GM18505 (cell line): ENCODE measurements at regions not wholly inside any gene's neighbourhood (a gene's known extent, or its start where the extent isn't known, plus 50 kb on each side); places are given as distances from the start of the nearest gene placed in this dataset.
"Not testable (repeated sequence)": the region's sequence is repeated elsewhere in the genome, so short reads cannot be mapped to it uniquely, and the experiment has no call there.

ENCODE experiments used
- ATAC-seq: cut with Tn5 transposase; IDR thresholded peaks from one replicate; pipeline ENCODE4 v1.9.1; 2021; ENCODE audit not compliant: unreplicated experiment
- POLR2A ChIP-seq: IDR thresholded peaks from 4 replicates; pipeline ENCODE4 v1.6.1; 2011; ENCODE audit warnings: borderline replicate concordance; ENCODE audit not compliant: insufficient read depth, insufficient read length; ENCODE audit errors: extremely low read depth

DNA sequence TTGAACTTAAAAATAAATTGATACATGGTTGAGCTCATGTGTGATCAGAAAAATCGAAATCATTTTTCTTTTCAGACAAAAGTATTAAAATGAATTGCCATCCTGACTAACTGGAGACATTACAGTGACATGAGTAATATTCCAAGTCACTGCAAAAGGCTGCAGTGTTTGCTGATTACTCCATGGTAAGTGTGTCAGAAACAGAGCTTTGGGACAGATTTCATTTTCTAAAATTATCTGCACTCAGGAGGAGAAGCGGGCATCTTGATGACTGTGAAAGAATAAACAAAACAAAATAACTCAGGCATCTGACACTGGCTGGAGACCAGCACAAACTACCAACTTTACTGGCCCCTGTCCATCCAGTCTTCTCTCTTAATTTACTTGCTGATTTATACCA lies 312.3 kb upstream of the PIK3C3 start:
- no peak for ATAC-seq
- TF ChIP-seq POLR2A: no peak

GRCh38 chr18:41639218-41639617 lies 315.8 kb upstream of the PIK3C3 start:
- no peak for ATAC-seq
- no peak for TF ChIP-seq POLR2A

- not testable (repeated sequence) for ATAC-seq
Measured at GRCh38 chr18:41631723-41632285, 323.2 kb upstream of the PIK3C3 start.

DNA sequence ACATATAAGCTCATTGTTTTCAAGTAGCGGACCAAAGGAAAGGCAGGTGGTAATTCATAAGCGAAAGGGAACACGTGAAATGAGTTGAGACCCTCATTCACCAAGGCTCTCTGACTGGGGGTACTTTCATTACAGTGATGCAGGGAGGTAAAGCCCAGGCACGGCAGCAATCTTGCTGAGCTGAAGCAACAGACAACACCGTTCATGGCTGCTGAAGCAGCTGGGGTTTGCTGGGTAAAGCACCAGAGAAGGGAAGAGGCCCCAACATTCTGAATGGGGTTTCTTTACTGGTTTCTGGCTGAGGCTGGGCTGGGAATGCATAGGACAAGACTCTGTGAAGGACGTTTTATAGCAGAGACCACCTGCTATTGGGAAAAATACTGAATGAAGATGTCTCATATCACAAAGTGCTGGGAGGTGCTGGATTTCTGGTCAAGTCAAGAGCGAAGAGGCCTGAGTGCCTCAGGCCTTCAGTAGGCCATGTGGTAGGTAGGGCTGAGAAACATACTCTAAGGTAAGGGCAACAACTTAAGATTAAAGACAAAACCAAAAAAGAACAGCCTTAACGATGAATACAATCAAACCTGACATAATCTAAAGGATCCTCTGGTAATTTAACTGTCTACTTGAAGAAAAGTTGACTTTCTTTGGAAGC lies 324.7 kb upstream of the PIK3C3 start:
- no peak for TF ChIP-seq POLR2A
- ATAC-seq: no peak

DNA sequence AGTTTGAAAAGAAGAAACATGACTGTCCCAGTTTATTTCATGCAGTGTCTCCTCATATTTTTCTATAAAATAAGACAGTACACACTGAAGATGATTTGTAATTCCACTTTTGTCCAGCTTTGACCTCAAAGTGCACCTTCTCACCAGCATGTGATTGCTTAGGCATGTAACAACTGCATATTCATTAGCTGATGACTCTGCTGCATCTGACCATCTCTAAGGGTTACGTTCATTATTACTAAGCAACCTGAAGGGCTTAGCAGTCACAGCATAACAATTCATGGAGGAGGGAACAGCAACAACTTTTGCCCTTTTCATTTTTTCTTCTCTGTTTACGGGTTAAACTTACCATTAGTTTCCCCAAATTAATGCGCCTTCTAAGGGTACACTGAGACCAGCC lies 330.6 kb upstream of the PIK3C3 start:
- TF ChIP-seq POLR2A: no peak
- no peak for ATAC-seq

GRCh38 chr18:41621177-41621576 lies 333.9 kb upstream of the PIK3C3 start:
- no peak for ATAC-seq
- no peak for TF ChIP-seq POLR2A

GRCh38 chr18:41618147-41618546 lies 336.9 kb upstream of the PIK3C3 start:
- TF ChIP-seq POLR2A: no peak
- ATAC-seq: no peak

DNA sequence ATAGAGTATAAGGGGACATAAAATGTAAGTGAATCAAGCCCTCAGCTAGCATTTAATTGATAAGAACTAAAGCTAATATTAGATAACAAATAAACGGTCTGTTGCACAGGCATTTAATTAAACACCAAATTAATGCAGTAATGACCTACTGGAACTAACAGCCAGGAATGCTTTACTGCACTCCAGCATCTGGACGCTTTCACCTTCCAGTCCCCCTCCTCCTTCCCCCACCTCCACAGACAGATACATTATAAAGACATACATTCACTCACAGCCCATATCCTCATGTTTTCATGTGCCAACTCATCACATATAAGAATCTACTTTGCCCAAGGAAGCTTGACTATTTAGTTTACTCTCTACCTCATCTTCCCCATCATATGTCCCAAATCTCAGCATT lies 337.4 kb upstream of the PIK3C3 start:
- TF ChIP-seq POLR2A: no peak
- no peak for ATAC-seq

DNA sequence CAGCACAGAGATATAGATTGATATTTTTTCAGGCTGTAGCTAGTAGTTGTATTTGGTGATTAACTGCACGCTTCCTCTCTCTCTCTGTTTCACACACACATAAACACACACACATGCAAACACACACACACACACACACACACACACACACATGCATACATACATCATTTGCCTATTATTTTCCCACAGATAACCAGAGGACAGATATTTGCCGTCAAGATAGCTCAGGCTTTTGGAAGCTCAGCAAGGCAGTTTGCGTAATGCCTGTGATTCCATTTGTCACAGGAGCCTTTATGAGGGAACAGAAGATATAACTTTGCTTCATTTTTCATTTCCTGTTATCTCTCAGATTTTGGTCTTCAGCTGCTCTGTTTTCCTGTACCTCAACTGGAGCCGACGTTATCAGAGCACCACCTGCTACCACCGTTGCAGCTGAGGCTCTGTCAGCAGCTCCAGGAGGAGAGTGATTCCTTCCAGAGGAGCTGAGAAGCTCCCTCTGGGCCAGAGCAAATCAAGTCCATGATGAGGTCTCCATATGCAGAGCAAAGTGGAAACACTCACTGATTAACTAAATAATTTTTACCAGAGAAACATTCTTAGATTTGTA lies 341.9 kb upstream of the PIK3C3 start:
- TF ChIP-seq POLR2A: no peak
- ATAC-seq: no peak

DNA sequence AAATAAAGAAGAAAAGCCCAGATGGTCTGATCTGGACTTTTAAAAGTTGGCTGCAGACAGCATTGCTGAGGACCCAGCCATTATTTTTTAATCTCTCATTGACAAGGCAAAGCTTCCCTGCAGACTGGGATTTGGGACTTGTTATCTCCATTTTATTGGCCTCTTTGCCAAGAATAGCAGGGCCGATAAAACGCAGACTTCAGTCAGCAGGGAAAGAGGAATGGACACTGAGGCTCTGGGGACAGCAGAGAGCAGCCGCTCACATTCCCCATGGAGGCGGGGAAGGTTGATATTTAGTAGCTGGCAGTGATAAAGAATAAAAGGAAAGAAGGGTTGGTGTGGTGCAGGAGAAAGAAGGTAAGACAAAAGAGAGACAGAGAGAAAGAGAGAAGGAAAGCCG lies 350.1 kb upstream of the PIK3C3 start:
- no peak for ATAC-seq

DNA sequence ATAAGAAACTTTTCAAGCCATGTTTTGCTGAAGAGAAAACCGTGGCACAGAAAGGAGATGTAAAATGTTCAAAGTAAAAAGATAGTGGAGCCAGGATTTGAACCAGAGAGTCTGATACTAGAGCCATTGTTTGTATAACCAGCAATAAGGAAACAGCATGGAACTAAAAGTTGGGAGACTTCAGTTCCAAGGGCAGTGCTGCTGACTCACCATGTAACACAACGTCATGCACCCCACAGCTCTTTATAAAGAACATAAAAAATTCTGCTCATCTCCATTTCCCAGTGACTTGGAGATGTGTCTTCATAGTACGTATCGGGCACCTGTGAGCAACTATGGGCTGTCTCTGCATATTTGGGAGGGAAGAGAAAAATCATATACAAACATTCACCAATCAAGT lies 353.0 kb upstream of the PIK3C3 start:
- TF ChIP-seq POLR2A: no peak
- no peak for ATAC-seq

More for the DNA sequence above, 350.1 kb upstream of the PIK3C3 start:
- TF ChIP-seq POLR2A: no peak

DNA sequence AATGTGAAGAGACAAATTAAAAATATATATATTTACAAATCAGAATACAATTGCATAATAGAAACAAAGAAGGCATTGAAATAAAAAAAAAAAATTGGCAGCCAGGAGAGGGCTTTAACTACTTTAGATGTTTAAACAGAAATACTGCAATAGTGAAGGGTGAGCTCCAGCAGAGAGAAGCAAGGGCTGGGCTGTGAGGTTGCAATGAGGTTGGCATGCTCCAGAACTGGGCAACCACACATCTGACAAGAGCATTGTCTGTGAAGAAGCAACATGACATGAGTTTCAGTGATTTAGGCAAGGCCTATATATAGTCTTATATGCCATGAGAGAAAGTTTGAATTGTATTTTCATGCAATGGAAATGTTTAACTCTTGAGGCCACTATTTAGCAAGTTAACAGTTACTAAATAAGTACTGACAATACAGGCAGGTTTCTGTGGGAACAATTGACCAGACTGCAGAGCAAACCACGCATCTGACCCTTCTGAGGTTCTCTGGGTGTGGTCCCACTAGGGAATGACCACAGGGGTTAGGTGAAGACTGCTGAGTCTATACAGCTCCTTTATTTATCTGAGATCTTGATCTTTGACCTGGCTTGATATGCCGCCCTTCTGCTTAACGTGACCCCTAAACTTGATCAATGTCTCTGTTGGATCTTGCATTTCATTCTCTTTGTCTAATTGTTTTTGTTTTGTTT lies 354.2 kb upstream of the PIK3C3 start:
- TF ChIP-seq POLR2A: no peak
- ATAC-seq: no peak

- ATAC-seq: no peak
- TF ChIP-seq POLR2A: no peak
Measured at GRCh38 chr18:41599466-41599865, 355.6 kb upstream of the PIK3C3 start.

GRCh38 chr18:41594582-41594981 lies 360.5 kb upstream of the PIK3C3 start:
- no peak for TF ChIP-seq POLR2A
- no peak for ATAC-seq

- TF ChIP-seq POLR2A: no peak
- no peak for ATAC-seq
Measured at GRCh38 chr18:41593171-41593675, 361.8 kb upstream of the PIK3C3 start.

DNA sequence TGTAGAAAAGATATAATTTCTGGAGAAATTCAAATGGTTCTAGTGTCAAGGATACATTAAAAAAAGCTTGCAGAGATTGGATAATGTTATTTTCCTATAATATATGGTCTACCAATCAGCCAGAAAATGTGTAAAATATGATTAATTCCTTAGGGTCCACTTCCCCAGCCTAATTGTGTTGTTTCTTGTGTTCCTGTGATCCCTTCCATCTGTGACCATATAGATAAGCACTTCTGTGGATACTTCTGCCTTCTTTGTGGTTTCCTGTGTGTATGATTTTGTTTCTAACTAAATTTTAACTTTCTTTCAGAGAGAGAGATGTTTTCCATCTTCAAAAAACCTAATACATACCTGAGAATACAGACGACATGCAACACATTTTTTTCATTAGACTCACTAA lies 367.1 kb upstream of the PIK3C3 start:
- no peak for TF ChIP-seq POLR2A
- ATAC-seq: no peak
